AG08395 (cell line): ENCODE measurements at regions not wholly inside any gene's neighbourhood (a gene's known extent, or its start where the extent isn't known, plus 50 kb on each side); places are given as distances from the start of the nearest gene placed in this dataset.
"Not testable (repeated sequence)": the region's sequence is repeated elsewhere in the genome, so short reads cannot be mapped to it uniquely, and the experiment has no call there.

ENCODE experiments used
- DNase-seq: peaks from one replicate; pipeline ENCODE4 v3.0.0; 2012; ENCODE audit warnings: mixed read lengths, low spot score

- DNase-seq, result not testable (repeated sequence)
Observed at GRCh38 chr1:218935408-218935807, 238.3 kb upstream of the LYPLAL1 start.

DNA sequence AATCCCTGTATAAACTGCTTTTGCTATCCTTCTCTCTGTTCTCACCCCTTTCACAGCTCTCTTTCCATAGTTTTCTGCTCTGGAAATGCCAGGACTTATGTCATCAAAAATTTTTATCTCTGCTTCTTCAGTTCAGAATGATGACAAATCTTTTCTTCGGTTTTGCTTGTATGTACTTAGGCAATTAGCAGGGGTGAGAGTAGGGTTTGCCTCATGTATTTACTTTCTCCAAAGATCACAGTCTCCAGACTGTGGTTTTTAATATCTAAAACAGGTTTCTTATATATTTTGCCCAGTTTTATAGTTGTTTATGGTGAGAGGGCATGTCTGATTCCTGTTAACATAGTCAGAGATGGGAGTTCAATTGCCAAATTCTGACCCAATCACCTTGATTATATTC, 235.4 kb upstream of the LYPLAL1 start:
- DNase-seq, result no peak

- DNase-seq, result no peak
Observed at GRCh38 chr1:218939095-218939494, 234.6 kb upstream of the LYPLAL1 start.

DNA sequence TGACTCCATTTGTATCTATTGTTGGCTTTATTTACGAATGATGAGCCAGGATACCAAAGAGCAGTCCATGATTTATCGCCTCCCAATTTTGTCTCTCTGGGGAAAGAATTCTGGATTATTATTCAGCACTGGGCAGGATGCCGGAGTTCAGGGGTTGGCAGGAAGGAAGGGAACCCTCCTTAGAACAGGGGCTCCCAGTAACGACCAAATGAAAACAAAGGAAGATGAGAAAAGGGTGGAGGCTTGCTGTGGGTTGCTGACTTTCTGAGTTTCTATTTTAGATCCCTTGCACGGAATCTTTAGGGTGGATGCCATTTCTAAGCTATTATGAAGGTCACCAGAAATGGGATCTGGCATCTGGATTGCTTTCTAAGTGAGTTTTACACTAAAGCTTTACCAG, 231.2 kb upstream of the LYPLAL1 start:
- peak; percentile 4 for DNase-seq

GRCh38 chr1:218943371-218943770, 230.3 kb upstream of the LYPLAL1 start:
- no peak for DNase-seq

DNA sequence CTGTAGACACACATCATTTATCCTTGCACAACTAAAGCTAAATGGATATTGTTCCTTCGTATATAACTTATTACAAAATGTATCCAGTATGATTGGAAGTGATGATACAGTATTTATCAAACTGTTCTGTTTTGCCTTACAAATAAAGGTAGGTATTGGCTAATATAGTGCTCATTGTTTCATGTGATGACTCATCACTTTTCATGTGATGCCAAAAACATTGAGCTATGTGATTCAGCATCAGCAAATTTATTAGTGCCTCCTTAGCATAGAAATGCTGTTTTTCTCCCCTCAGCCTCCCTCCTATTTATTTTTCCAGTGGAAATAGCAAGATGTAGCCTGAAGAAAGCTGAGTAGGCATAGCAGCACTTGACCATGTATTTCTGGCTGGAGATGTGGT, 228.6 kb upstream of the LYPLAL1 start:
- no peak for DNase-seq

DNA sequence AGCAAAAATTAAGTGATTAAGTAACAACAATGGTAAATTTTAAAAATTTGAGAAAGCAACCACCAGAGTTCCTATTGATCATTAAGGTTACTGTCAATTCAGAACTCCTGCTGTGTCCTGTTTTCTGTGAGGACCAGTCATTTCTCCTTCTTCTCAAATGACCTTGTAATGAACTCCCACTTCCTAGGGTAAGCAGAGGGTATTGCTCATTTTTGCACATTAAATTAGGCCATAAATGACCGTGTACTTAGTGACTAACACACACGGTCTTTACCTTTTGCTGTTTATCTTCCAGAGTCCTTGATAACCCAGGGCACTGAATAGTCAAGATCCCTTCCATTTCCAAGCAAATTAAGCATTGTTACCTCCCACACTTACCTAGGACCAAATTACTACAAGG, 227.5 kb upstream of the LYPLAL1 start:
- no peak for DNase-seq

- no peak for DNase-seq
Observed at GRCh38 chr1:218948446-218948845, 225.2 kb upstream of the LYPLAL1 start.

GRCh38 chr1:218953386-218953785, 220.3 kb upstream of the LYPLAL1 start:
- DNase-seq, result no peak

DNA sequence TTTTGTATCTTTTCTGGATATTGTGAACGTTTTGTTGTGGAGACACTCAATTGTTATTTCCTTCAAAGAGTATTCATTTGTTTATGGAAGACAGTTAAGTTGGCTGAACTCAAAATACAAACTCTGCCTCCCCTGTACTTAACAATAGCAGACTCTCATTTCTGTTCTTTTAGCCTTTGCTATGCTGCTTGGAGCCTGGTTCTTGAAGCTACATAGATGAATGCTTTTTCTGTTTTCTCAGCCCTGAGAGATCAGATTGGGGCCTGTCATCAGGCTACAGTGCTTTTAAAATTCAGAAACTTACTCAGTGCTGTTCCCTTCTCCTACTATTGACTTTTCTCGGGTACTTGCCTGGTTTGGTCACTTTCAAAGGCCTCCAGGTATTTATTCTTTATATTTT, 215.7 kb upstream of the LYPLAL1 start:
- no peak for DNase-seq

GRCh38 chr1:218959784-218960183, 213.9 kb upstream of the LYPLAL1 start:
- no peak for DNase-seq

- DNase-seq, result no peak
Observed at GRCh38 chr1:218964471-218965185, 209.1 kb upstream of the LYPLAL1 start.

GRCh38 chr1:218965821-218966220, 207.9 kb upstream of the LYPLAL1 start:
- no peak for DNase-seq

- no peak for DNase-seq
Observed at GRCh38 chr1:218967254-218967653, 206.4 kb upstream of the LYPLAL1 start.

GRCh38 chr1:218967836-218968235, 205.8 kb upstream of the LYPLAL1 start:
- DNase-seq, result peak; percentile 4

GRCh38 chr1:218969006-218969405, 204.7 kb upstream of the LYPLAL1 start:
- peak; percentile 4 for DNase-seq

DNA sequence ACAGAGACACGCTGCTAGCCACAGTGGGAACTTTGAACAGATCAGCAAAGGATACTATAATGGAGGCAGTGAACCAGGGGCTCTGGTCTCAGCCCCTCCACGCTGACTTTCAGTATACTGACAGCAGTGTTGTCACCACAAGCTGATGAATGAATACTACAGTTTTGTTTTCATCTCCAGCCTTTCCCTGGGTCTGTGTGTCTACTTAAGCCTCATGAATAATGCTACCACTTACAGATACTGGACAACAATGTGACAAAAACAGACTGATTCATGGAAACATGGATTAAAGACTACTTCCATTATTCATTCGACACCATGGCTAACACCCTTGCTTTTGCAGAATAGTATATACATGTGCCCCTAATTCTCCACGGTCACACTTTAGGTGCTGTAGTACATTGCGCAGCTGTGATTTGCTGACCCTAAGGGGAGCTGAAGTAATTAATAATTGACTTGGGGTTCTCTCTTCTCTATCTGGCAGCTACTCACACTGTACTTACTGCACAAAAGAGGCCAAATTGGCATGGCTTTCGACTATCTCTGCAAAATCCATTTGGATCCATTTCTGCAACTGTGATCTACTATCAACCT, 203.2 kb upstream of the LYPLAL1 start:
- no peak for DNase-seq

DNA sequence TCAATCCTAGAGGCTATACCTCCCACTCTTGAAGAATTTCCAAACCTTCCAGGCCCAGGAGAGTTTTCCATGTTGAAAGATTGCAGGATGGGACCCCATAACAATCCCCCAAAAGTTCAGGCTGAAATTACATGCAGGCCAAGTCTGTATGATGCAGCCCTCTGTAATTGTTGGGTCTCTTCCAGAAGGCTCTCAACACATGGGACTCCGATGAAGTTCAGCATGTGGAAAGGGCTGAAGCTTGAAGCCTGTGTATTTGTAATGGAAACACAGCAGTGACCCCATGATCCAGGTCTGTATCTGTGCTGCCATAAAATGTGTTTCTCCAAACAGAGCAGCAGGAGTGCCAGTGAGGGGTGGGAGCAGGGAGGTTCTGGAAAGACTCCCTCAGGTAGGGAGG, 202.5 kb upstream of the LYPLAL1 start:
- no peak for DNase-seq

- DNase-seq, result no peak
Observed at GRCh38 chr1:218980881-218981280, 192.8 kb upstream of the LYPLAL1 start.

DNA sequence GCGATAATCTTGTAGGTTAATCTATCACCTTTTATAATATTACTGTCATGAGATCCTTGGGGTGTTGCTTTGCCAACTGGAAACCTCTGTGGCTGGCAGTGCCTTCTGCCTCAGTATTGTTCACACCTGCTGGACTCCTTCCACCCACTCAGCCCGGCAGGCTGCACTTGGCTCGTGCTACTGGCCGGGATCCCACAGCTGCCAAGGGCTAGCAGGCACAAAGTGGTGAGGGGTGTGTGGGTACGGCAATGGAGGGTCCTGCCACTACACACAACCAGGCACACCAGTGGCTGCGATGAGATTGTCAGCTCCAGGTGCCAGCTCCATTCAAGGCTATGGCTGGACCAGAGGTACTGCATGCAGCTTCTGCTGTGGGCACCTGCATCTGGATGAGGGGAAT, 191.2 kb upstream of the LYPLAL1 start:
- no peak for DNase-seq

- no peak for DNase-seq
Observed at GRCh38 chr1:218983433-218983832, 190.2 kb upstream of the LYPLAL1 start.

DNA sequence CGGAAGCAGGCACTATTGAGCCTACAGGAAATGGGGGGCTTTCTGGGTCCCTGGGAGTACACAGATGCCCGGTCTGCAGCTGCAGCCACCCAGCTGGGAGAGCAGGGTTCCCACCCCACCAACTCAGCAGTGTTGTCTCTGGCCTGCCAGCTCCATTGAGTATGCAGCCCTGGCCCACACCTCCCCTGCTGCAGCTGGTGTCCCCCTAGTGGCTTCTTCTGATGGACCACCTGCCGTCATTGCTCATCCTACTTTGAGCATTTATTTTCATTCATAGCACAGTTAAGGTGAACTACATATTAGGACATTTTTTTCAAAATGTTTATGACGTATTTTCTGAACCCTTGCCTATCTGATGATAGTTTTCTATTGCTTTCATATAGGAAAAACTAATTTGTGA, 189.8 kb upstream of the LYPLAL1 start:
- DNase-seq, result no peak

- DNase-seq, result no peak
Observed at GRCh38 chr1:218985424-218985984, 188.2 kb upstream of the LYPLAL1 start.

GRCh38 chr1:218986816-218987215, 186.9 kb upstream of the LYPLAL1 start:
- no peak for DNase-seq
